Astrocyte (in vitro differentiated cells and primary cell): ENCODE measurements at regions not wholly inside any gene's neighbourhood (a gene's known extent, or its start where the extent isn't known, plus 50 kb on each side); places are given as distances from the start of the nearest gene placed in this dataset.

Source experiments
- CTCF ChIP-seq: IDR thresholded peaks from 2 replicates; pipeline ENCODE4 v1.5.1; 2011; ENCODE audit warnings: low read depth, mild to moderate bottlenecking, inconsistent platforms, low read length, moderate library complexity; ENCODE audit not compliant: insufficient read depth
- EZH2 ChIP-seq: IDR thresholded peaks from 2 replicates; pipeline ENCODE4 v1.6.1; 2012; ENCODE audit warnings: mild to moderate bottlenecking, low read length, inconsistent platforms; ENCODE audit not compliant: insufficient read depth

- TF ChIP-seq CTCF: no peak
- no peak for TF ChIP-seq EZH2
Observed at GRCh38 chr3:189084620-189085019, 87.2 kb upstream of the TPRG1 start.
